WERI-Rb-1 (cell line): ENCODE measurements at regions not wholly inside any gene's neighbourhood (a gene's known extent, or its start where the extent isn't known, plus 50 kb on each side); places are given as distances from the start of the nearest gene placed in this dataset.
"Not testable (repeated sequence)": the region's sequence is repeated elsewhere in the genome, so short reads cannot be mapped to it uniquely, and the experiment has no call there.

Source experiments
- DNase-seq: peaks from one replicate; pipeline ENCODE4 v3.0.0-alpha.2; 2020
- H3K27ac ChIP-seq: fragments of 250-450 bp; sonication (Bioruptor Pico); 2 replicates; pipeline ENCODE4 v1.5.1; 2020; ENCODE audit warnings: mild to moderate bottlenecking, moderate library complexity
- H3K27me3 ChIP-seq: fragments of 250-450 bp; sonication (Bioruptor Pico); 2 replicates; pipeline ENCODE4 v1.5.1; 2021; ENCODE audit warnings: mild to moderate bottlenecking, low read depth, moderate library complexity; ENCODE audit not compliant: insufficient read depth, severe bottlenecking
- H3K36me3 ChIP-seq: fragments of 250-450 bp; sonication (Bioruptor Pico); 2 replicates; pipeline ENCODE4 v1.5.1; 2020; ENCODE audit warnings: mild to moderate bottlenecking, moderate library complexity
- H3K4me3 ChIP-seq: 2 replicates; pipeline ENCODE4 v1.5.1; 2011; ENCODE audit warnings: low read depth, mild to moderate bottlenecking, control low read depth, low read length
- H3K9me3 ChIP-seq: fragments of 250-450 bp; sonication (Bioruptor Pico); 2 replicates; pipeline ENCODE4 v1.5.1; 2021; ENCODE audit warnings: mild to moderate bottlenecking, moderate library complexity; ENCODE audit not compliant: severe bottlenecking
- TF ChIP-seq, protein P1 (sequence below): IDR thresholded peaks from 2 replicates; pipeline ENCODE4 v1.5.1; 2011; ENCODE audit warnings: low read depth, mild to moderate bottlenecking, control low read depth, inconsistent platforms, low read length

DNA sequence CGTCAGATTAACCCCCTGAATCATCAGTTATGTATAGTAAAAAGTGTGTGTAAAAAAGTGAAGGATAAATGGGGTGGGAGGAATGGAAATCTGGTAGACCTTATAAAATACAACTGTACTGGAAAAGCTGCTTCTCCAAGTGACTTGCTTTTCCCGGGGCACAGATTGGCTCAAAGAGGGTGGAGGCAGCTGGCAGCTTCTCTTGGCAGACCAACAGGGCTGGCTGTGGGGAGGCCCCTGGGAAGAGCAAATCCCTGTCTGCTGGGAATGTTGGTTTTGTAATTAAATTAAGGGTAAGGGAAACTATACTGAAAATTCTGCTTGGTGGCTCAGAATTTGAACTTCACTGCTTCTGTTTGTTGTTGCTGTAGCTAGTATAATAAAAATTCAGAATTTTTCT, 154.2 kb upstream of the DLX2 start:
- TF ChIP-seq, protein P1, sequence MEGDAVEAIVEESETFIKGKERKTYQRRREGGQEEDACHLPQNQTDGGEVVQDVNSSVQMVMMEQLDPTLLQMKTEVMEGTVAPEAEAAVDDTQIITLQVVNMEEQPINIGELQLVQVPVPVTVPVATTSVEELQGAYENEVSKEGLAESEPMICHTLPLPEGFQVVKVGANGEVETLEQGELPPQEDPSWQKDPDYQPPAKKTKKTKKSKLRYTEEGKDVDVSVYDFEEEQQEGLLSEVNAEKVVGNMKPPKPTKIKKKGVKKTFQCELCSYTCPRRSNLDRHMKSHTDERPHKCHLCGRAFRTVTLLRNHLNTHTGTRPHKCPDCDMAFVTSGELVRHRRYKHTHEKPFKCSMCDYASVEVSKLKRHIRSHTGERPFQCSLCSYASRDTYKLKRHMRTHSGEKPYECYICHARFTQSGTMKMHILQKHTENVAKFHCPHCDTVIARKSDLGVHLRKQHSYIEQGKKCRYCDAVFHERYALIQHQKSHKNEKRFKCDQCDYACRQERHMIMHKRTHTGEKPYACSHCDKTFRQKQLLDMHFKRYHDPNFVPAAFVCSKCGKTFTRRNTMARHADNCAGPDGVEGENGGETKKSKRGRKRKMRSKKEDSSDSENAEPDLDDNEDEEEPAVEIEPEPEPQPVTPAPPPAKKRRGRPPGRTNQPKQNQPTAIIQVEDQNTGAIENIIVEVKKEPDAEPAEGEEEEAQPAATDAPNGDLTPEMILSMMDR = no peak
- no peaks in the 10 kb centered on the region for H3K27me3 ChIP-seq
- no peak for DNase-seq
- H3K9me3 ChIP-seq = no peaks in the 10 kb centered on the region
- no peak overlapping the region for H3K4me3 ChIP-seq
- no peaks in the 10 kb centered on the region for H3K36me3 ChIP-seq
- H3K27ac ChIP-seq = no peak overlapping the region

DNA sequence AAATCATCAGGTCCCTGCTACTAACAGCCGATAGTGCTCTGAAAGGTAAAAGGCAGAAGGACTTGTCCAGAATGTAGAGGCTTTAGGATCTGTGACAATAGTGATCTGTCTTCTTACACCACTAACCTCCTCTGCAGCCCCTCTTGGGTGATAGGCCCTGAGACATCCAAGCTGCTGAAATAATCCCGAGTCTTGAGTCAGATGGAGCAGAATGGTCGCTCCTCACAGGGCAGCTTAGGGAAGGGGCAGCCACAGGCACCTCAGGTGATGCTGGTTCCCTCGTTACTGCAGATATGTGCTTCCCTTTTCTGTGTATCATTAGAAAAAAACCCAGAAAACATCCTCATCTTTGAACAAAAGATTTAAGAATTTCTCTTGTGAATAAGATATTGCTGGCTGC, 157.1 kb upstream of the DLX2 start:
- no peak overlapping the region; the same call in none of the 2 replicates for H3K27ac ChIP-seq
- TF ChIP-seq, protein P1 = no peak

DNA sequence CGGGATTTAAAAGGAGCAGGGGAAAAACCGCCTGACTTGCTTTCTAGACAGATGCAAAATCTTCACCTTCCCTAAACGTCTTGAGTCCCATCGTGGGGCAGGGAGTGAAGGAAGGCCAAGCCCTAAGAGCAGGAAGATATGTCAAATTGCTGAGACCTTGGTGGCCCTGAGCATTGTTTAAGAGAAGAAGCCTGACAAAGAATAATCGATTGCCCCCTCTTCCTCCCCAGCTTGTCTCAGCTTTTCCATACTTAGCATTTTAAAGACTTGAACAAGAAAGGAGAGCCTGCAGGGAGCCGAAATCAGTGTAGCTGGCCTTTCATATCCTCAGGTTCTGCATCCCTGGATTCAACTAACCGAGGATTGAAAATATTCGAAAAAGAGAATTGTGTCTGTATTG, 157.6 kb upstream of the DLX2 start:
- TF ChIP-seq, protein P1 = no peak
- DNase-seq = no peak
- no peaks in the 10 kb centered on the region for H3K36me3 ChIP-seq
- no peak overlapping the region; the same call in 1 of the 2 replicates for H3K27ac ChIP-seq
- H3K27me3 ChIP-seq = no peaks in the 10 kb centered on the region
- H3K4me3 ChIP-seq = no peak overlapping the region
- no peaks in the 10 kb centered on the region for H3K9me3 ChIP-seq

More for the DNA sequence above, 157.1 kb upstream of the DLX2 start:
- Histone ChIP-seq H3K9me3 (no peaks in the 10 kb centered on the region), H3K36me3 (no peaks in the 10 kb centered on the region), H3K4me3 (no peak overlapping the region), H3K27me3 (no peaks in the 10 kb centered on the region)
- peak; percentile 62 for DNase-seq

DNA sequence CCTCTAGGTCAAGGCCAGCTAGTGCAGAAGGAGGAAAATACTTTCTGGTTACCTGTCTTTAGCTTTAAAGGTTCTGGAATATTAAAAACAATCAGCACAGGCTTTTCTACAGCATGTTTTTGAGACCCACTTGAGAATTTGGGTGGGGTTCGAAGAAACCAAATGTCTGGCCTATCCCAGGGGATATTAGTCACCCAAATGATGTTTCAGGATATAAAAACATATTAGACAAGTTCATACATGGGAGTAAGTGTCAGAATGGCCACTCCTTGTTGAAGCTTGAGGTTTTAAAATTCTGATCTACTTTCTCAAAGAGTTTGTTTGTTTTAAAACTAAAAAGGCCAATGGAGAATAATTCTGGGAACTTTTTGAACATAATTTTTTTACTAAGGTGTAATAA, 158.6 kb upstream of the DLX2 start:
- Histone ChIP-seq H3K4me3 (no peak overlapping the region), H3K27me3 (no peaks in the 10 kb centered on the region), H3K27ac (no peak overlapping the region), H3K36me3 (no peaks in the 10 kb centered on the region), H3K9me3 (no peaks in the 10 kb centered on the region)
- no peak for DNase-seq
- TF ChIP-seq, protein P1 = no peak

DNA sequence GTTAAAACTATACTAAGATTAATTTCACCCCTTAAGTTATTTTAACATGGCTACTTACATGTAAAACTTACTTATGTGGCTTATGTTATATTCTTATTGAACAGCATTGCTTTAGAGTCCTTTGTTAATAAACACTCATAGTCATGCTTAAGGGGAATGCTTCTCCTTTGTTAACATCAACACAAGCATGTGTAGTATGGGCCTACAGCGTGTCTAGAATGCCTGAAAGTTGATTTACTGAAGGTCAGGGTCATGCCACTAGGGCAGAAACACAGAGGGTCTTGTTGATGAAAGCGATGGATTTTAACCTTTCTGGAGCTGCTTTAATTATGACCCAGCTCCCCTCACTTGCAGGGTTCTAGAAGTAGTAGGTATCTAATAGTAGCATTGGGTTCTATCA, 159.8 kb upstream of the DLX2 start:
- no peaks in the 10 kb centered on the region for H3K9me3 ChIP-seq
- TF ChIP-seq, protein P1 = no peak
- no peaks in the 10 kb centered on the region for H3K36me3 ChIP-seq
- no peak for DNase-seq
- H3K27ac ChIP-seq = no peak overlapping the region
- no peaks in the 10 kb centered on the region for H3K27me3 ChIP-seq
- H3K4me3 ChIP-seq = no peak overlapping the region

DNA sequence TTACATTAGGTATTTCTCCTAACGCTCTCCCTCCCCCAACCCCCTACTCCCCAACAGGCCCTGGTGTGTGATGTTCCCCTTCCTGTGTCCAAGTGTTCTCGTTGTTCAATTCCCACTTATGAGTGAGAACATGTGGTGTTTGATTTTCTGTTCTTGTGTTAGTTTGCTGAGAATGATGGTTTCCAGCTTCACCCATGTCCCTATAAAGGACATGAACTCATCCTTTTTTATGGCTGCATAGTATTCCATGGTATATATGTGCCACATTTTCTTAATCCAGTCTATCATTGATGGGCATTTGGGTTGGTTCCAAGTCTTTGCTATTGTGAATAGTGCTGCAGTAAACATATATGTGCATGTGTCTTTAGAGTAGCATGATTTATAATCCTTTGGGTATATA, 162.1 kb upstream of the DLX2 start:
- not testable (repeated sequence) for H3K27me3 ChIP-seq, DNase-seq, H3K27ac ChIP-seq, H3K4me3 ChIP-seq, H3K9me3 ChIP-seq, H3K36me3 ChIP-seq

DNA sequence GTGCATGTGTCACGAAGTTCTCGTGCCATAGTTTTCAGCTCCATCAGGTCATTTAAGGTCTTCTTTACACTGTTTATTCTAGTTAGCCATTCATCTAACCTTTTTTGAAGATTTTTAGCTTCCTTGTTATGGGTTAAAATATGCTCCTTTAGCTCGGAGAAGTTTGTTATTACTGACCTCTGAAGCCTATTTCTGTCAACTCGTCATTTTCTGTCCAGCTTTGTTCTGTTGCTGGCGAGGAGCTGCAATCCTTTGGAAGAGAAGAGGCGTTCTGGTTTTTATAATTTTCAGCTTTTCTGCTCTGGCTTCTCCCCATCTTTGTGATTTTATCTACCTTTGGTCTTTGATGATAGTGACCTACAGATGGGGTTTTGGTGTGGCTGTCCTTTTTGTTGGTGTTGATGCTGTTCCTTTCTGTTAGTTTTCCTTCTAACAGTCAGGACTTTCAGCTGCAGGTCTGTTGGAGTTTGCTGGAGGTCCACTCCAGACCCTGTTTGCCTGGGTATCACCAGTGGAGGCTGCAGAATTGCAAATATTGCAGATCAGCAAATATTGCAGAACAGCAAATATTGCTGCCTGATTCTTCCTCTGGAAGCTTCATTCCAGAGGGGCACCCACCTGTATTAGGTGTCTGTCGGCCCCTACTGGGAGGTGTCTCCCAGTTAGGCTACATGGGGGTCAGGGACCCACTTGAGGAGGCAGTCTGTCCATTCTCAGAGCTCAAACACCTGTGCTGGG, 157.7 kb upstream of the ITGA6 start:
- not testable (repeated sequence) for H3K27ac ChIP-seq, H3K4me3 ChIP-seq, H3K36me3 ChIP-seq, DNase-seq, H3K9me3 ChIP-seq, H3K27me3 ChIP-seq
